BE2C (cell line): ENCODE measurements at regions not wholly inside any gene's neighbourhood (a gene's known extent, or its start where the extent isn't known, plus 50 kb on each side); places are given as distances from the start of the nearest gene placed in this dataset.

Experiments
- DNase-seq: peaks from one replicate; pipeline ENCODE4 v3.0.0-alpha.2; 2020
- H3K27me3 ChIP-seq: fragments of 250-450 bp; sonication (Bioruptor Pico); 2 replicates; pipeline ENCODE4 v1.5.1; 2020; ENCODE audit warnings: mild to moderate bottlenecking
- H3K36me3 ChIP-seq: fragments of 250-450 bp; sonication (Bioruptor Pico); 2 replicates; pipeline ENCODE4 v1.5.1; 2020; ENCODE audit warnings: mild to moderate bottlenecking
- H3K4me1 ChIP-seq: fragments of 250-450 bp; sonication (Bioruptor Pico); 2 replicates; pipeline ENCODE4 v1.5.1; 2020
- H3K4me3 ChIP-seq: 2 replicates; pipeline ENCODE4 v1.5.1; 2011; ENCODE audit warnings: low read depth, low read length
- H3K9me3 ChIP-seq: fragments of 250-450 bp; sonication (Bioruptor Pico); 2 replicates; pipeline ENCODE4 v1.5.1; 2020
- TF ChIP-seq, protein P1 (sequence below): IDR thresholded peaks from 2 replicates; pipeline ENCODE4 v1.5.1; 2012; ENCODE audit warnings: mild to moderate bottlenecking, low read depth, low read length

DNA sequence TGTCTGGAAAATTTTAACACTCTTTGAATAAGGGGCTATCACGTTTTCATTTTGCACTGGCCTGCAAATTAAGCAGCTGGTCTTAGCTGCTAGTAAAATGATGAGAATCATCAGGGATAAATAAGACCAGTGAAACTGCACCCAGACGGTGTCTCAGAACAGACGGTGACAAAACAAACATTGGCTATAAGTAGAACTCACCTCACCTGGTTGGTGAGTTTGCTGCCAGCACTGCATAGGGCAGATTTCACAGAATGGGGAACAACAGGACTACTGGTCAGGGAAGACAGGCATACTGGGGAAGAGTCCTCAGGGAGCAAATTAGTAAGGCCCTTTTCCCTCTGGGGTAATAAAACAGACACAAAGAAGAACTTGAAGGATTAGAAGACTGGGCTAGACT is 175.9 kb upstream of the CITED2 start:
- no peak for DNase-seq
- Histone ChIP-seq H3K27me3 (no peaks in the 10 kb centered on the region), H3K9me3 (no peaks in the 10 kb centered on the region), H3K4me1 (no peaks in the 10 kb centered on the region), H3K36me3 (no peaks in the 10 kb centered on the region), H3K4me3 (no peak overlapping the region)
- TF ChIP-seq, protein P1, sequence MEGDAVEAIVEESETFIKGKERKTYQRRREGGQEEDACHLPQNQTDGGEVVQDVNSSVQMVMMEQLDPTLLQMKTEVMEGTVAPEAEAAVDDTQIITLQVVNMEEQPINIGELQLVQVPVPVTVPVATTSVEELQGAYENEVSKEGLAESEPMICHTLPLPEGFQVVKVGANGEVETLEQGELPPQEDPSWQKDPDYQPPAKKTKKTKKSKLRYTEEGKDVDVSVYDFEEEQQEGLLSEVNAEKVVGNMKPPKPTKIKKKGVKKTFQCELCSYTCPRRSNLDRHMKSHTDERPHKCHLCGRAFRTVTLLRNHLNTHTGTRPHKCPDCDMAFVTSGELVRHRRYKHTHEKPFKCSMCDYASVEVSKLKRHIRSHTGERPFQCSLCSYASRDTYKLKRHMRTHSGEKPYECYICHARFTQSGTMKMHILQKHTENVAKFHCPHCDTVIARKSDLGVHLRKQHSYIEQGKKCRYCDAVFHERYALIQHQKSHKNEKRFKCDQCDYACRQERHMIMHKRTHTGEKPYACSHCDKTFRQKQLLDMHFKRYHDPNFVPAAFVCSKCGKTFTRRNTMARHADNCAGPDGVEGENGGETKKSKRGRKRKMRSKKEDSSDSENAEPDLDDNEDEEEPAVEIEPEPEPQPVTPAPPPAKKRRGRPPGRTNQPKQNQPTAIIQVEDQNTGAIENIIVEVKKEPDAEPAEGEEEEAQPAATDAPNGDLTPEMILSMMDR = no peak

DNA sequence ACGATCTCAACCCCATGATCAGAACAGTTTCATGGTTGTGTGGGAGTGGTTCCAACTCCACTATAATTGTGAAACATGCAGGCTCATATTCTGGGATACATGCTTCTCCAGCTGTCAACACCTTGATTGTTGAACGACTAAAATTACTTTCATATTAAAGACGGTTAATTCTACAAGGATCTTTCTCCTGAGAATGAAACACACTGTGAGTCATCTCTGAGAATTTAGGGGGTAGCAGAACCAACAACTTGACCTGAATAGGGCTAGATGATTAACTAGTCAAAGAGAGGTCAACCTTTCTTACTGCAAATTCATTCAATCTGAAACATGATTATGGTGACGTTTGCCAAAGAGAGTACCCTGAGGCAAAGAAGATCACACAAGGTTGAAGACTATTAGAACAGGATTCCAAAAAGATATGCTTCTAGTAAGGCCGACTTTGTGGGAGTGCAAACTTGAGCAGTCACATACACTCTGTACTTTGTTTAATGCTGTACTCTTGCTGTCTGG is 175.2 kb upstream of the CITED2 start:
- no peaks in the 10 kb centered on the region for H3K9me3 ChIP-seq
- DNase-seq = no peak
- no peaks in the 10 kb centered on the region for H3K4me1 ChIP-seq
- no peak overlapping the region for H3K4me3 ChIP-seq
- TF ChIP-seq, protein P1 = no peak
- H3K36me3 ChIP-seq = no peaks in the 10 kb centered on the region
- H3K27me3 ChIP-seq = no peaks in the 10 kb centered on the region

DNA sequence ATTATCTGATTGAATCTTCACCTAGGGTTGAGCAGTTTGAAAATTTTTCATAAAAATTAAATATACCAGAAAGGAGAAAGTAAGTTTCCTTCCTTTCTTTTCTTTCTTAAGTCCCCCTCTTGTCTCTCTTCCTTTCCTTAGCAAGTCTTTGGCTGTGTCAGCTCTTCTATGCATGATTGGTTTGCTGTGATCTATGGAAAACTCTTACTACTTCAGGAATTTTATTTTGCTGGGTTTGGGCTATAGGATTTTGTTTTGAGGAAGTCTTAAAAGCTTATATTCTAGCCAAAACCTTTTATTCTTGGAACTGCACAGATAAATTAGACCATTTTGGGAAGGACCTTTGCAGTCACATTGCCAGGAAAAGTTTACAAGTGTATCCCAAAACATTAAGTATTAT is 173.4 kb upstream of the CITED2 start:
- no peak overlapping the region for H3K4me3 ChIP-seq
- no peaks in the 10 kb centered on the region for H3K27me3 ChIP-seq
- TF ChIP-seq, protein P1 = no peak
- no peaks in the 10 kb centered on the region for H3K9me3 ChIP-seq
- H3K36me3 ChIP-seq = no peaks in the 10 kb centered on the region
- H3K4me1 ChIP-seq = no peaks in the 10 kb centered on the region
- DNase-seq = no peak

DNA sequence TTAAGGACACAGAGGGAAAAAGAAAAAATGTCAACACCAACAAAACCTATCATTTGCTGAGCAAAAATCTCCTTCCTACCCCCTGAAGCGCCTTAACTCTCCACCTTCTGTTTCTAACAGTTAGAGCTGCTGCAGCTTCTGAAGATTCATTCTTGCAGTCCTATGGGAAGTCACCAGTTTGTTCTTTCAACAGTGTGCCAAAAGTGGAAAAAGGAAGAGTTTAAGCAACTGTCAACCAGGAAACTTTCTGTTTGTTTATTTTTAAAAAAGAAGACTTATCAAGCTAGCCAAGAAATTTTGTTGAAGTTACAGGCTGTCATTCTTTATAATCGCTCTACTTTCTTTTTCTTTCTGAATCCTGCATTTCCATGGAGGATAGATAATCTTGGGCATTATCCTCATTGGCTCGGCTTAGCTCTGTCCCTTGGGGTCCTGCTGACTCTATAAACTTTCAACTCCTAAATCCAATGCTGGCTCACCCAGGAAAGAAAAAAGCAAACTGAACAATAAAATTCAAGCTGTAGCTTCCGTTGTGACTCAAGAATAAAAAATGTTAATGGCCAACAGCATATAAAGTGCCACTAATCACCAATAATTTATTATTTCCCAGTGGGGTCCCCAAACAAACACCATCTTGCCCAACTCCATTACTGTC is 172.8 kb upstream of the CITED2 start:
- no peaks in the 10 kb centered on the region for H3K27me3 ChIP-seq
- no peak for DNase-seq
- H3K4me3 ChIP-seq = no peak overlapping the region
- TF ChIP-seq, protein P1 = no peak
- H3K9me3 ChIP-seq = no peaks in the 10 kb centered on the region
- H3K4me1 ChIP-seq = no peaks in the 10 kb centered on the region
- no peaks in the 10 kb centered on the region for H3K36me3 ChIP-seq

DNA sequence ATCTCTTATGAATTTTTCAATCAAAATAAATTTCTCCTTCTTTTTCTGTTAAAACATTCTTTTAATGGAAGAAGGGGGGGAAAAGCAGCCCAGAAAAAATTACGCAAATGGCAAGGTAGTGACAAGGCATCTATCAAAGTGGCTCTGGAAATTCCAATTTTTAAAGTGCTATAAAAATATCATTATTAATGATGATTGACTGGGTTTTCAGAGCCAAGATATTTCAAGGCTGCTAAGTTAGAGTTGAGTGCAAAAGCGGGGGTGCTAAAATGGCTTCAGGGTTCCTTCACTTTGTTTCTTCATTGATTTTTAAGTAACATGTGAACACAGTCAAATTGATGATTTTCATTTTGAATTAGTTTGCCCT is 171.6 kb upstream of the CITED2 start:
- no peak for DNase-seq
- Histone ChIP-seq H3K9me3 (no peaks in the 10 kb centered on the region), H3K4me1 (no peaks in the 10 kb centered on the region), H3K4me3 (no peak overlapping the region), H3K27me3 (no peaks in the 10 kb centered on the region), H3K36me3 (no peaks in the 10 kb centered on the region)
- TF ChIP-seq, protein P1 = no peak

DNA sequence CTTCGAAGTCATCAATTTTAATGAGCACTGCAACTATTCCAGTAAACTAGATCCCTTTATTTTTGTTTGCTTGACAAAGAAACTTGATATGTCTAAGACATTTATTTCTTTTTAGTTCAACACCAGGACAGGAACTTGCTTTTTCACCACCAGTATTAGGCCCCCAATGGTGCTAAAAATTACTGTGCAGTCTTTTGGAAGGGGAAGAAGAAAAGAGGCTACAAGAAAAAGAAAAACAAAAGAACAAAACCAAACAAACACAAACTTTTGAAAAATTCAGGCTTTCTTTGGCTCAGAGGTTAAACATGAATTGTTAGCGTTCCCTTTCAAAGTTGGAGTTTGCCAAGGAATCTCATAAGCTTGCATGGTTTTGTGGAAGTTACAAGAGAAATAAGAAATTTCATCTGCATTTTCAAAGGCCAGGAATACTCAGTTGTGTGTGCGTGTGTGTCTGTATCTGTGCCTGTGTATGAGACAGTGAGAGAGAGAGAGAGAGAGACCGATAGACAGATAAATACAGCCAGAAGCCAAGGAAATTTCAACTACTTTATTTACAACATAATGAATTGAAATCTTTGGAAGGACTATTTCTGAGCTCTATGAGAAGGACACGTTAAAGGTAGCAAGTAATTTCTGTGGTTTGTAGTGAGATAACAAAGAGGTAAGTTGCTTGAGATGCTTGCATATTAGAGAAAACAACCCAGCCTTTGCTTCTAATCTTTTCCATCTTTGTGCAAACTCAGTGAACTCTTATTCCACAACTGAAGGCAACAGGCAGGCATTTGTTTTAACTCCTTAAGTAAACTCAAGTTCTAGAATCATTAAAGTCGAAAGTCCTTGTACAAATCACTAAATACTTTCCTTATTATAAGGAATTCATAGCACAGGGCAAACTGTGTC is 171.0 kb upstream of the CITED2 start:
- TF ChIP-seq, protein P1 = no peak
- Histone ChIP-seq H3K4me3 (no peak overlapping the region), H3K4me1 (no peaks in the 10 kb centered on the region), H3K9me3 (no peaks in the 10 kb centered on the region), H3K27me3 (no peaks in the 10 kb centered on the region), H3K36me3 (no peaks in the 10 kb centered on the region)
- no peak for DNase-seq
